Smooth muscle cell (in vitro differentiated cells): ENCODE measurements at regions not wholly inside any gene's neighbourhood (a gene's known extent, or its start where the extent isn't known, plus 50 kb on each side); places are given as distances from the start of the nearest gene placed in this dataset.

ENCODE experiments used
- DNase-seq: peaks from one replicate; lab custom pipeline; 2025; ENCODE audit not compliant: unreplicated experiment; lab: John Stamatoyannopoulos, UW
- H2AFZ ChIP-seq: fragments of 200-600 bp; sonication (generic); 2 replicates; pipeline ENCODE4 v1.6.0; 2016; ENCODE audit warnings: antibody characterized with exemption, low read depth, mild to moderate bottlenecking
- H3F3A ChIP-seq: fragments of 200-600 bp; sonication (generic); 2 replicates; pipeline ENCODE4 v1.6.0; 2017; ENCODE audit warnings: antibody characterized with exemption, low read depth
- H3K27ac ChIP-seq: fragments of 200-600 bp; sonication (generic); 2 replicates; pipeline ENCODE4 v1.5.1; 2016; ENCODE audit warnings: low read depth, mild to moderate bottlenecking
- H3K27me3 ChIP-seq: fragments of 200-600 bp; sonication (generic); 2 replicates; pipeline ENCODE4 v1.6.1; 2016; ENCODE audit warnings: low read depth, mild to moderate bottlenecking
- H3K36me3 ChIP-seq: fragments of 200-600 bp; sonication (generic); 2 replicates; pipeline ENCODE4 v1.5.1; 2016; ENCODE audit warnings: low read depth
- H3K4me1 ChIP-seq: fragments of 200-600 bp; sonication (generic); 2 replicates; pipeline ENCODE4 v1.5.1; 2016; ENCODE audit warnings: low read depth
- H3K4me2 ChIP-seq: fragments of 200-600 bp; sonication (generic); 2 replicates; pipeline ENCODE4 v1.6.0; 2016; ENCODE audit warnings: mild to moderate bottlenecking
- H3K4me3 ChIP-seq: fragments of 200-600 bp; sonication (generic); 2 replicates; pipeline ENCODE4 v1.5.1; 2016; ENCODE audit warnings: mild to moderate bottlenecking
- H3K79me2 ChIP-seq: fragments of 200-600 bp; sonication (generic); 2 replicates; pipeline ENCODE4 v1.6.0; 2016; ENCODE audit warnings: low read depth, mild to moderate bottlenecking
- H3K9ac ChIP-seq: fragments of 200-600 bp; sonication (generic); 2 replicates; pipeline ENCODE4 v1.6.0; 2016; ENCODE audit warnings: low read depth
- H3K9me3 ChIP-seq: fragments of 200-600 bp; sonication (generic); replicated peaks from 2 replicates; pipeline ENCODE4 v1.5.1; 2016; ENCODE audit warnings: low read depth
- H4K20me1 ChIP-seq: fragments of 200-600 bp; sonication (generic); 2 replicates; pipeline ENCODE4 v1.6.0; 2016; ENCODE audit warnings: low read depth
- WGBS: methylation state at CpG from one replicate; pipeline ENCODE4 v1.1.7; 2016; ENCODE audit warnings: low lambda C conversion rate; 5-methylcytosine and 5-hydroxymethylcytosine counted together
- TF ChIP-seq, protein P1 (sequence below): fragments of 200-600 bp; sonication (generic); IDR thresholded peaks from 2 replicates; pipeline ENCODE4 v1.5.1; 2017; ENCODE audit warnings: borderline replicate concordance, mild to moderate bottlenecking, antibody characterized with exemption; ENCODE audit not compliant: insufficient read depth, poor library complexity, severe bottlenecking

DNA sequence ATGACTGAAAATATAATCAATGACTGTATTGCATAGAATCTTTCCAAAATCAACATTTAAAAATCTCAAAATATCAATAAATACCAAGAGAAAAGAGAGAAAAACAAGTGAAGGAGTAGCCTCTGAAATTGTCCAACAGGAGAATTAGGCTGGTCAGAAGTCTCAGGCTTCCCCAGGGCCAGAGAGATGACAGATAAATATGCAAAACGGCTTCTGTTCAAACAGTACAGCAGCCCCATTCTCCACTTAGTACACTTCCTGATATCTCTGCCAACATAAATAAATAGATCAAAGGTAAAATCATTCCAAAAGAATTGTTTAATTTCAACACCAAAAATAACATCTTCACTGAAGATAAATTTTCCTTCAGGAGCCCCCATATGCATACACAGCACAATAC is 204.7 kb upstream of the GABRA2 start:
- H3K36me3 ChIP-seq: no peaks in the 10 kb centered on the region
- WGBS: 76% methylated on average over 1 of the region's 1 CpG
- no peak for DNase-seq
- no peak overlapping the region for H3K4me3 ChIP-seq
- no peaks in the 10 kb centered on the region for H3K9me3 ChIP-seq
- TF ChIP-seq, protein P1, sequence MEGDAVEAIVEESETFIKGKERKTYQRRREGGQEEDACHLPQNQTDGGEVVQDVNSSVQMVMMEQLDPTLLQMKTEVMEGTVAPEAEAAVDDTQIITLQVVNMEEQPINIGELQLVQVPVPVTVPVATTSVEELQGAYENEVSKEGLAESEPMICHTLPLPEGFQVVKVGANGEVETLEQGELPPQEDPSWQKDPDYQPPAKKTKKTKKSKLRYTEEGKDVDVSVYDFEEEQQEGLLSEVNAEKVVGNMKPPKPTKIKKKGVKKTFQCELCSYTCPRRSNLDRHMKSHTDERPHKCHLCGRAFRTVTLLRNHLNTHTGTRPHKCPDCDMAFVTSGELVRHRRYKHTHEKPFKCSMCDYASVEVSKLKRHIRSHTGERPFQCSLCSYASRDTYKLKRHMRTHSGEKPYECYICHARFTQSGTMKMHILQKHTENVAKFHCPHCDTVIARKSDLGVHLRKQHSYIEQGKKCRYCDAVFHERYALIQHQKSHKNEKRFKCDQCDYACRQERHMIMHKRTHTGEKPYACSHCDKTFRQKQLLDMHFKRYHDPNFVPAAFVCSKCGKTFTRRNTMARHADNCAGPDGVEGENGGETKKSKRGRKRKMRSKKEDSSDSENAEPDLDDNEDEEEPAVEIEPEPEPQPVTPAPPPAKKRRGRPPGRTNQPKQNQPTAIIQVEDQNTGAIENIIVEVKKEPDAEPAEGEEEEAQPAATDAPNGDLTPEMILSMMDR: no peak
- no peaks in the 10 kb centered on the region for H3K4me1 ChIP-seq
- H2AFZ ChIP-seq: no peak overlapping the region
- H3K9ac ChIP-seq: no peak overlapping the region
- no peaks in the 10 kb centered on the region for H3F3A ChIP-seq
- no peak overlapping the region for H3K27ac ChIP-seq
- no peaks in the 10 kb centered on the region for H4K20me1 ChIP-seq
- no peaks in the 10 kb centered on the region for H3K27me3 ChIP-seq
- no peaks in the 10 kb centered on the region for H3K79me2 ChIP-seq
- H3K4me2 ChIP-seq: no peak overlapping the region

DNA sequence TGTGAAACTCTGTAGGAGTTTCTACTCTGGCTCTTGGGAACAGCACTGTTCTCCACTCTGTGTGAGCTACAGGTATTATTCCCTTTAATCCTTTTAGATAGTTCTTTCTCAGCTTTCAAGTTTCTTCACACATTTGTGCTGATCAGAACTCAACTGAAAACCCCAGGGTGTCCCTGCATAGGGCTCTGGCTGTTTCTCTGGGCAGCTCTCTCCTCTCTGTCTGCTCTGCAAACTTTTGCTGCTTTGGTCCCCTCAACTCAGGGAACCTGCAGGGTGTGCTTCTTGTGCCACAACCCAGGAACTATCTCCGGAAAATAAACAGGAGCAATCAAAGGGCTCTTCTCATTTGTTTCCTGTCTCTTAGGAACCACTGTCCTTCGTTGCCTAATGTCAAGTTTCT is 196.6 kb upstream of the GABRA2 start:
- H3K36me3 ChIP-seq: no peaks in the 10 kb centered on the region
- no peak overlapping the region for H2AFZ ChIP-seq
- no peaks in the 10 kb centered on the region for H3K27me3 ChIP-seq
- no peaks in the 10 kb centered on the region for H4K20me1 ChIP-seq
- no peak overlapping the region for H3K9ac ChIP-seq
- no peak overlapping the region for H3K4me2 ChIP-seq
- no peak overlapping the region for H3K4me3 ChIP-seq
- 65% methylated on average over 2 of the region's 2 CpGs for WGBS
- no peak for DNase-seq
- H3K4me1 ChIP-seq: no peaks in the 10 kb centered on the region
- no peaks in the 10 kb centered on the region for H3F3A ChIP-seq
- no peak overlapping the region for H3K27ac ChIP-seq
- TF ChIP-seq, protein P1: no peak
- no peaks in the 10 kb centered on the region for H3K9me3 ChIP-seq
- no peaks in the 10 kb centered on the region for H3K79me2 ChIP-seq

- Histone ChIP-seq H3K4me1 (no peaks in the 10 kb centered on the region), H3K36me3 (no peaks in the 10 kb centered on the region), H3K4me3 (no peak overlapping the region), H3K9me3 (no peaks in the 10 kb centered on the region), H2AFZ (no peak overlapping the region), H3K27me3 (no peaks in the 10 kb centered on the region), H3F3A (no peaks in the 10 kb centered on the region), H3K27ac (no peak overlapping the region), H3K79me2 (no peaks in the 10 kb centered on the region), H3K9ac (no peak overlapping the region), H3K4me2 (no peak overlapping the region), H4K20me1 (no peaks in the 10 kb centered on the region)
- TF ChIP-seq, protein P1: no peak
- no peak for DNase-seq
- 96% methylated on average over 4 of the region's 4 CpGs for WGBS
Measured at GRCh38 chr4:46581677-46582076, 191.7 kb upstream of the GABRA2 start.

GRCh38 chr4:46554760-46555465 is 165.0 kb upstream of the GABRA2 start:
- no peak overlapping the region for H3K27ac ChIP-seq
- no peaks in the 10 kb centered on the region for H4K20me1 ChIP-seq
- no peak overlapping the region for H2AFZ ChIP-seq
- H3K4me2 ChIP-seq: no peak overlapping the region
- no peaks in the 10 kb centered on the region for H3K27me3 ChIP-seq
- TF ChIP-seq, protein P1: no peak
- no peak for DNase-seq
- no peaks in the 10 kb centered on the region for H3K79me2 ChIP-seq
- no peak overlapping the region for H3K4me3 ChIP-seq
- H3K4me1 ChIP-seq: no peaks in the 10 kb centered on the region
- 68% methylated on average over 3 of the region's 3 CpGs for WGBS
- H3K36me3 ChIP-seq: no peaks in the 10 kb centered on the region
- no peak overlapping the region for H3K9ac ChIP-seq
- no peaks in the 10 kb centered on the region for H3K9me3 ChIP-seq
- no peaks in the 10 kb centered on the region for H3F3A ChIP-seq
